Activated naive CD4-positive, alpha-beta T cell treated with anti-CD3 and anti-CD28 coated beads, Interleukin-2, amount 50 U/mL, for 72 hours (primary cell): ENCODE measurements at regions not wholly inside any gene's neighbourhood (a gene's known extent, or its start where the extent isn't known, plus 50 kb on each side); places are given as distances from the start of the nearest gene placed in this dataset.
A peak's percentile ranks its signal among the peaks of the same experiment; 100 is the strongest.
"Not testable (repeated sequence)": the region's sequence is repeated elsewhere in the genome, so short reads cannot be mapped to it uniquely, and the experiment has no call there.

ENCODE experiments used
- ATAC-seq, 2 donors: fragments of 150-1000 bp; cut with Tn5 transposase; 2 replicates each; pipeline ENCODE4 v1.10.0; 2021; ENCODE audit warnings: mild to moderate bottlenecking in 2 of 2, moderate library complexity in 2 of 2
- DNase-seq, 2 donors: peaks; one replicate each; pipeline ENCODE4 v3.0.0; 2021 to 2022; ENCODE audit warnings: low spot score in 2 of 2
- H3K27ac Mint-ChIP-seq, 2 donors: one replicate each; pipeline ENCODE4 v1.8.0; 2022; ENCODE audit warnings: mild to moderate bottlenecking in 2 of 2, mixed read lengths in 2 of 2
- H3K36me3 Mint-ChIP-seq, 2 donors: one replicate each; pipeline ENCODE4 v1.8.0; 2022; ENCODE audit warnings: mixed read lengths in 2 of 2
- H3K9me3 Mint-ChIP-seq, 2 donors: one replicate each; pipeline ENCODE4 v1.8.0; 2022; ENCODE audit warnings: mixed read lengths in 2 of 2

GRCh38 chr14:71397371-71397770 is 490.1 kb downstream of the PCNX1 start:
- no peaks in the 10 kb centered on the region for H3K9me3 Mint-ChIP-seq
- no peak for ATAC-seq
- no peak for DNase-seq
- H3K36me3 Mint-ChIP-seq: no peaks in the 10 kb centered on the region
- no peak overlapping the region for H3K27ac Mint-ChIP-seq

- H3K36me3 Mint-ChIP-seq: no peaks in the 10 kb centered on the region
- DNase-seq: no peak
- peak; percentile 46 to 55 for ATAC-seq
- H3K27ac Mint-ChIP-seq: peak overlapping the region; percentile 81 to 83
- no peaks in the 10 kb centered on the region for H3K9me3 Mint-ChIP-seq
These were observed 491.2 kb downstream of the PCNX1 start for GRCh38 chr14:71398450-71398849.

- ATAC-seq (peak; percentile 76 to 81), DNase-seq (peak in 1 of 2 donors; percentile 13)
- H3K9me3 Mint-ChIP-seq: no peaks in the 10 kb centered on the region
- peak overlapping the region; percentile 81 to 83 for H3K27ac Mint-ChIP-seq
- H3K36me3 Mint-ChIP-seq: no peaks in the 10 kb centered on the region
These were observed 491.8 kb downstream of the PCNX1 start for GRCh38 chr14:71399057-71399487.

- H3K27ac Mint-ChIP-seq: peak overlapping the region in 1 of 2 donors; percentile 83
- no peak for ATAC-seq
- H3K36me3 Mint-ChIP-seq: no peaks in the 10 kb centered on the region
- no peak for DNase-seq
- H3K9me3 Mint-ChIP-seq: no peaks in the 10 kb centered on the region
These were observed 493.6 kb downstream of the PCNX1 start for GRCh38 chr14:71400871-71401321.

- H3K36me3 Mint-ChIP-seq, ATAC-seq, H3K27ac Mint-ChIP-seq, H3K9me3 Mint-ChIP-seq, DNase-seq: not testable (repeated sequence)
These were observed 495.2 kb downstream of the PCNX1 start for GRCh38 chr14:71402415-71402814.

- Mint-ChIP-seq H3K36me3 (no peaks in the 10 kb centered on the region), H3K27ac (no peak overlapping the region), H3K9me3 (no peaks in the 10 kb centered on the region)
- DNase-seq: no peak
- peak; percentile 54 to 68 for ATAC-seq
These were observed 496.4 kb downstream of the PCNX1 start for GRCh38 chr14:71403656-71404055.

- Mint-ChIP-seq H3K36me3 (no peaks in the 10 kb centered on the region), H3K27ac (no peak overlapping the region), H3K9me3 (no peaks in the 10 kb centered on the region)
- ATAC-seq (no peak), DNase-seq (no peak)
These were observed 498.4 kb downstream of the PCNX1 start for GRCh38 chr14:71405676-71406075.

- H3K36me3 Mint-ChIP-seq: peaks cover 0 to 9% of the 10 kb centered on the region in 2 donors
- ATAC-seq (no peak), DNase-seq (no peak)
- H3K27ac Mint-ChIP-seq: no peak overlapping the region
- no peaks in the 10 kb centered on the region for H3K9me3 Mint-ChIP-seq
These were observed 501.2 kb downstream of the PCNX1 start for GRCh38 chr14:71408362-71409030.

- peaks cover 0 to 17% of the 10 kb centered on the region in 2 donors for H3K36me3 Mint-ChIP-seq
- peak overlapping the region in 1 of 2 donors; percentile 41 for H3K27ac Mint-ChIP-seq
- peak in 1 of 2 donors; percentile 82 for ATAC-seq
These were observed 503.5 kb downstream of the PCNX1 start for GRCh38 chr14:71410578-71411284.

GRCh38 chr14:71411285-71411595 is 504.0 kb downstream of the PCNX1 start:
- DNase-seq (no peak), ATAC-seq (peak; percentile 16 to 92)
- Mint-ChIP-seq H3K36me3 (peaks cover 0 to 17% of the 10 kb centered on the region in 2 donors), H3K27ac (peak overlapping the region; percentile 41 to 46), H3K9me3 (no peaks in the 10 kb centered on the region)

More at GRCh38 chr14:71410578-71411284, 503.5 kb downstream of the PCNX1 start:
- no peak for DNase-seq
- H3K9me3 Mint-ChIP-seq: no peaks in the 10 kb centered on the region

- Mint-ChIP-seq H3K9me3 (no peaks in the 10 kb centered on the region), H3K36me3 (peaks cover 0 to 17% of the 10 kb centered on the region in 2 donors), H3K27ac (peak overlapping the region in 1 of 2 donors; percentile 46)
- ATAC-seq: peak in 1 of 2 donors; percentile 2
- no peak for DNase-seq
These were observed 504.5 kb downstream of the PCNX1 start for GRCh38 chr14:71411738-71412137.

- H3K36me3 Mint-ChIP-seq: peaks cover 0 to 17% of the 10 kb centered on the region in 2 donors
- ATAC-seq: no peak
- no peak for DNase-seq
- no peak overlapping the region for H3K27ac Mint-ChIP-seq
- no peaks in the 10 kb centered on the region for H3K9me3 Mint-ChIP-seq
These were observed 507.6 kb downstream of the PCNX1 start for GRCh38 chr14:71414631-71415403.

- ATAC-seq (no peak), DNase-seq (no peak)
- H3K27ac Mint-ChIP-seq: no peak overlapping the region
- peaks cover 0 to 17% of the 10 kb centered on the region in 2 donors for H3K36me3 Mint-ChIP-seq
- no peaks in the 10 kb centered on the region for H3K9me3 Mint-ChIP-seq
These were observed 508.1 kb downstream of the PCNX1 start for GRCh38 chr14:71415404-71415690.

- no peak for DNase-seq
- H3K27ac Mint-ChIP-seq: no peak overlapping the region
These were observed 509.1 kb downstream of the PCNX1 start for GRCh38 chr14:71416392-71416791.

GRCh38 chr14:71418532-71419245 is 511.4 kb downstream of the PCNX1 start:
- no peak overlapping the region for H3K27ac Mint-ChIP-seq
- H3K9me3 Mint-ChIP-seq: no peaks in the 10 kb centered on the region
- peaks cover 0 to 24% of the 10 kb centered on the region in 2 donors for H3K36me3 Mint-ChIP-seq
- ATAC-seq: no peak
- DNase-seq: no peak

More at GRCh38 chr14:71416392-71416791, 509.1 kb downstream of the PCNX1 start:
- Mint-ChIP-seq H3K36me3 (peaks cover 0 to 17% of the 10 kb centered on the region in 2 donors), H3K9me3 (no peaks in the 10 kb centered on the region)
- ATAC-seq: no peak

GRCh38 chr14:71423481-71423880 is 508.7 kb upstream of the RGS6 start:
- DNase-seq (no peak), ATAC-seq (no peak)
- H3K27ac Mint-ChIP-seq: no peak overlapping the region
- peaks cover 12 to 15% of the 10 kb centered on the region in 2 donors for H3K9me3 Mint-ChIP-seq
- H3K36me3 Mint-ChIP-seq: peaks cover 28 to 57% of the 10 kb centered on the region in 2 donors
